ENCODE measurements at regions not wholly inside any gene's neighbourhood (a gene's known extent, or its start where the extent isn't known, plus 50 kb on each side); places are given as distances from the start of the nearest gene placed in this dataset.

- Histone ChIP-seq H2BK20ac (ENCODE audit: low read length) (no peak overlapping the region), H3K14ac (ENCODE audit: insufficient read length) (no peak overlapping the region), H3K9ac (replicated peaks in 1 of 4; ENCODE audit: extremely low read depth in 1 of 4, low read depth in 3 of 4, low read length in 3 of 4) (no peak overlapping the region), H3K36me3 (ENCODE audit: control insufficient read depth in 2 of 4, insufficient read depth in 4 of 4, low read length in 3 of 4) (no peaks in the 10 kb centered on the region), H3K4me2 (ENCODE audit: insufficient read depth in 1 of 2, low read depth in 2 of 2, low read length in 2 of 2) (no peak overlapping the region), H4K8ac (ENCODE audit: extremely low read depth, insufficient read depth, low read length) (no peak overlapping the region), H2AFZ (ENCODE audit: low read length) (no peak overlapping the region), H3K23ac (ENCODE audit: insufficient read length) (no peak overlapping the region), H4K20me1 (replicated peaks in 1 of 2; ENCODE audit: control insufficient read depth in 1 of 2, insufficient read depth in 2 of 2, low read length in 2 of 2) (no peaks in the 10 kb centered on the region), H4K91ac (replicated peaks; ENCODE audit: insufficient read length, low read length) (no peak overlapping the region), H3K4me3 (ENCODE audit: extremely low read depth in 1 of 4, insufficient read depth in 2 of 4, low read depth in 3 of 4, low read length in 4 of 4) (no peak overlapping the region), H3K27ac (ENCODE audit: low read depth, low read length) (no peak overlapping the region), H3K18ac (ENCODE audit: extremely low read depth, low read length) (no peak overlapping the region), H2BK5ac (ENCODE audit: low read depth, low read length) (no peak overlapping the region), H3K27me3 (replicated peaks in 1 of 4; ENCODE audit: control insufficient read depth in 3 of 4, extremely low read depth in 1 of 4, insufficient read depth in 3 of 4, low read length in 3 of 4) (no peaks in the 10 kb centered on the region), H2BK15ac (ENCODE audit: low read length) (0 out of 2 replicates have a peak overlapping the region, but pooled peaks have one; percentile 21), H3K79me1 (ENCODE audit: low read depth, low read length) (no peaks in the 10 kb centered on the region), H3K56ac (replicated peaks; ENCODE audit: insufficient read length, low read depth, low read length) (no peak overlapping the region), H2BK120ac (replicated peaks; ENCODE audit: low read depth, low read length) (no peak overlapping the region), H3K79me2 (ENCODE audit: control insufficient read depth in 1 of 2, insufficient read depth in 2 of 2, low read length in 2 of 2) (no peaks in the 10 kb centered on the region), H3K23me2 (ENCODE audit: low read depth, low read length) (no peaks in the 10 kb centered on the region), H3K4ac (replicated peaks; ENCODE audit: insufficient read length, low read depth, low read length) (no peak overlapping the region), H3K4me1 (replicated peaks in 1 of 4; ENCODE audit: control insufficient read depth in 3 of 4, insufficient read depth in 4 of 4, low read length in 3 of 4) (no peaks in the 10 kb centered on the region; a peak in 1 of 7 replicates), H2BK12ac (ENCODE audit: low read depth, low read length) (no peak overlapping the region), H3K9me3 (ENCODE audit: insufficient read depth in 2 of 2, low read depth in 1 of 2, low read length in 1 of 2) (peaks cover 0 to 2% of the 10 kb centered on the region in 2 experiments; a peak in 1 of 4 replicates), H4K5ac (ENCODE audit: insufficient read length, low read depth, low read length) (no peak overlapping the region), H2AK5ac (ENCODE audit: low read depth, low read length) (no peak overlapping the region; the same call in 1 of the 2 replicates)
- WGBS, 2 experiments (ENCODE audit: extremely low coverage in 1 of 2, insufficient coverage in 1 of 2, insufficient read length in 1 of 2, insufficient replicate concordance in 2 of 2, low coverage in 1 of 2, low lambda C conversion rate in 2 of 2, missing lambda C conversion rate in 1 of 2): 81% methylated on average over 12 of the region's 12 CpGs; no CpG with 5 or more reads in 1 of the 2 experiments
- ChIA-PET POLR2A (ENCODE audit: partially characterized antibody) (no interaction called here), CTCF (ENCODE audit: partially characterized antibody) (interaction anchor here (0.5 to 1.7 kb wide), 9 partner anchors 11 to 529 kb away, joined by 3 to 6 read pairs (median 3); no protein-coding TSS in a partner anchor)
- DNase-seq (ENCODE audit: low read depth in 1 of 2, low spot score in 2 of 2) (no peak), FAIRE-seq (no peak)
- no peak for TF ChIP-seq FOSL1 (IDR thresholded peaks at IDR 0.05; ENCODE audit: insufficient read depth, low read depth, low read length)
- TF ChIP-seq HDAC6 (IDR thresholded peaks at IDR 0.05; ENCODE audit: low read depth, low read length): no peak
- TF ChIP-seq SRF (IDR thresholded peaks at IDR 0.05; ENCODE audit: low read depth, low read length): no peak
- no peak for TF ChIP-seq KDM1A (IDR thresholded peaks at IDR 0.05; ENCODE audit: borderline replicate concordance, low read length)
These were observed 492.6 kb downstream of the MIAT start for GRCh38 chr22:27149921-27150543.

All from H1 (cell line).